HG02981 (cell line): ENCODE measurements at regions not wholly inside any gene's neighbourhood (a gene's known extent, or its start where the extent isn't known, plus 50 kb on each side); places are given as distances from the start of the nearest gene placed in this dataset.

Source experiments
- ATAC-seq: cut with Tn5 transposase; IDR thresholded peaks from one replicate; pipeline ENCODE4 v1.9.1; 2021; ENCODE audit warnings: mild to moderate bottlenecking, moderate library complexity; ENCODE audit not compliant: unreplicated experiment

DNA sequence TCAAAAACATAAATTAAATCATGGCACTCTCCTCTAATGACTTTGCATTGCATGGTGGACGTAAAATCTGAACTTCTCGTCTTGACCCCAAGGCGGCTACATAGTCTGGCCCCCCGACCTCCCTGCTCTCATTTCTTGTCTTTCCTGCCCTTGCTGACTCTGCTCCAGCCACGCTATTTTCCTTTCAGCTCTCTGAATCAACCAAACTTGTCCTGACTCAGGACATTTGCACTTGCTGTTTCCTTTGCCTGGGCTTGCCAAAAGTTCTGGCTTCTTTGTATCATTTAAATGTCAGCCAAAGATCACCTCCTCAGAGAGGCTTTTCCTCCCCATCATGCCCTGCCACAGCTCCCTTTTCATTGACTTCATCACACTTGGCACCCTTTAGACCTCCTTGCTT, 107.7 kb upstream of the NFE2L3 start:
- ATAC-seq = no peak

DNA sequence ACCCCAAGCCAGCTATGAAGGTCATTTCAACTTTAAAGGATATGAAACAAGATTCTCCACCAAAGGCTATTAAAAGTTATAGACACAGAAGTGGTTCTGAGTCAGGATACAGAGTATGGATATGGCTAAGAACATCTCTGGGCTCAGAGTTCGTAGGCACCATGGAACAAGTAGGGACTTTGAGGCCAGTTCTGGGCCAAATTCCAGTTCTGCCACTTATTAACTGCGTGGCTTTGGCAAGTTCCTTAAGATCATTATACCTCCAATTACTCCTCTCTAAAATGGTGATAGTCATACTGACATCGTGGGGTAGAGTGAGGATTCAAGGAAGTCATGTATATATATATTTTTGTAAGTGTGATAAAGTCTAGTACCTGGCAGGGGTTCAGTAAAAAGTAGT, 105.8 kb upstream of the NFE2L3 start:
- ATAC-seq = no peak

DNA sequence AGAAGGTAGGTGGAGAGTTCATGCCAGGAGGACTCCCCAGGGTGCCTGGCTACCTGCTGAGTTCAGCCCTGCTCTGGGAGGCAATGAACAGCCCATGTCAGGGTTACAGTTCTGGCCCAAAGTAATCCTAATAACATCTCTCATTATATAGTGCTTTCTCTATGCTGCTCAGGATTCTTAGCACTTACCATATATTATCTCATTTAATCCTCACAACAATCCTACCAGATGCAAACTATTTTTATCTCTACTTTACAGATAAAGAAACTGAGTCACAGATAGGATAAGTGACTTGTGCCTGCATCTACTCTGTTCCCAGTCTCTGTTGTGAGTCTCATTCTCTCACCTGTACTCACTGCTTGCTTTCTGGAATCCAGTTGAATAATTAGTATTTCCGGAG, 105.1 kb upstream of the NFE2L3 start:
- no peak for ATAC-seq

DNA sequence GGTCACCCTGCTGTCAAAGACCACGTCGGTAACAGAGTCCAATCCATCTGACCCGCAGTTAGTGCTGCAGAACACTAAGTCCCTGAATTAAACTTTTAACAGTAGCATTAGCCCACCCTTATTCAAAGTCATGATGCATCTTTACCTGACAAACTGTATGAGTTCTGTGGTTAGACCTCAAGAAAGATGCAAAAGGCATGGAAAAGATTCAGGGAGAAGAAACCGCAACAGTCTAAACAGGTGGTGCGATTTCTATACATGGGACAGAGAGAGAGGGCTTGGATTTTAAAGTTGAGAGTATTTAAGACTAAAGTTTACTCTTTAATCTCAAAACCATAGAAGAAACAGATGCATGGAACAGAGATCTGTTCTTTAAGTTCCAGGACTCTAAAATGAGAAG, 103.3 kb upstream of the NFE2L3 start:
- no peak for ATAC-seq

DNA sequence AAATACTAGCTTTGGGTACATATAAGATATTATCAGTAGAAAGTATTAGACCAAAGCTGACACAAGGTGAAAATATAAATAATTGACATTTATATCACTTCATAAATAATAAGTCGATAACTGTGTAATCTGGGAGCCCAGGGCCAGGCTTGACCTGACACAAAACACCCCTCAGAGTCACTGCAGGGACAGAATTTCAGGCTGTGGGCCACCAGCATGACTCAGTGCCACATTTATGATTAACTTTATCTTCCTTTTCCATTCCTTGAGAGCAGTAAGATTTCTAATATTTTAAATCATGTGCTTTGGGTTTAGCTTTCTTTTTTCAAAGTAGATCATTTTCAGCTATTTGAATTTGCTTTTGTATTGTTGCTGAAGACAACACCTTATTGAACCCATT, 102.9 kb upstream of the NFE2L3 start:
- ATAC-seq = no peak

DNA sequence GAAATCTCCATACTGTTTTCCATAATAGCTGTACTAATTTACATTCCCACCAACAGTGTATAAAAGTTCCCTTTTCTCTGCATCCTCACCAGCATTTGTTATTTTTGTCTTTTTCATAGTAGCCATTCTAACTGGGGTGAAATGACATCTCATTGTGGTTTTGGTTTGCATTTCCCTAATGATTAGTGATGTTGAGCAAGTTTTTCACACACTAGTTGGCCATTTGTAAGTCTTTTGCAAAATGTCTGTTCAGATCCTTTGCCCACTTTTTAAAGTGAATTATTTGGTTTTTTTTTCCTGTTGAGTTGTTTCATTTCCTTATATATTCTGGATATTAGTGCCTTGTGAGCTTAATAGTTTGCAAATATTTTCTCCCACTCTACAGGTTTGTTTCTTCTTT, 101.0 kb upstream of the NFE2L3 start:
- ATAC-seq = no peak

DNA sequence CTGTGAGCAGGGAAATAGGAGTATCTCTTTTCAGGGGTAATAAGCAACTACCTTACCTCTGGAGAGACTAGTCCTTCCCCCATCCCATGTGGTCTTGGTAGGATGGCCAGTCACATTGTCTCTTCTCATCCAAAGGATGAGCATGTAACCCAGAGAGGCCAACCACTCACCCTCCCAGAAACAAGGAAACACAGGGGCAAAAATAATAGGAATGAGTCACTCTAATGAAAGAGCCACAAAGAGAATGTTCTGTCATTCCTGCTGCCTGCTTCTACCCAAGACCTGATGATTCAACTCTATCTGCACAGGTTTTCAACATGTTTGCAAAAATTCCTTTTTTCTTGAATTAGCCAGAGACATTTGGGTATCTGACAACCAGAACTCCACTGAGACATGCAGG, 99.3 kb upstream of the NFE2L3 start:
- ATAC-seq = no peak

DNA sequence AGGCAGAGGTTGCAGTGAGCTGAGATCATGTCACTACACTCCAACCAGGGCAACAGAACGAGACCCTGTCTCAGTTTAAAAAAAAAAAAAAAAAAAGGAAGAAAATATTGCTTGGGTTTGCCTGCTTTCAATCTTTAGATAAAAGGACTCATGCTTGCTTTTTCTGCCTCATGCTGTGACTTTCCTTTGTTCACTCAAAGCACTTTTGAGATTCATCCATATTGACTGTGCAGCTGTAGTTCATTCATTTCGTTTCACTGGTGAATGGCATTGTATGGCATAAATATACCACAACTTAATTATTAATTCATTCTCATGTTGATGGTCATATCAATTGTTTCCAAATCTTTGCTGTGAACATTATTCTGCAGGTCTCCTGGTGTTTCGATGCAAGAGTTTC, 97.6 kb upstream of the NFE2L3 start:
- no peak for ATAC-seq

DNA sequence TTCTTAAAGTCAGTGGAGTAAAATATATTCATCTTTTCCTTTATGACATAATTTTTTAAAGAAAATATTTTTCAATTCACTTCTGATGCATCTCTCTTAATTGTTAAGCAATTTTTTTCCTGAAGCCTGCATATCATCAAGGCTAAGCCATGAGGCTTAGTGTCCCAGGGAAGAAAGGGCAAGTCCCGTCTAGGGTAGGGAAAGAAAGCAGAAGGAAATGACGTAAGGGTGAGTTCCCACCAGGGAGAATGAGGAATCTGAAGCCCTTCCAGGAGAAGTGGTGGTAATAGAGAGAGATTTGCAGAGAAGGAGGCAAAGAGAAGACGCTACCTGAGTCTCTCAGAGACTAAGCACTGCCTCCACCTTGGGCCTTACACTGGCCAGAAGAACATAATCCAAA, 96.8 kb upstream of the NFE2L3 start:
- no peak for ATAC-seq

DNA sequence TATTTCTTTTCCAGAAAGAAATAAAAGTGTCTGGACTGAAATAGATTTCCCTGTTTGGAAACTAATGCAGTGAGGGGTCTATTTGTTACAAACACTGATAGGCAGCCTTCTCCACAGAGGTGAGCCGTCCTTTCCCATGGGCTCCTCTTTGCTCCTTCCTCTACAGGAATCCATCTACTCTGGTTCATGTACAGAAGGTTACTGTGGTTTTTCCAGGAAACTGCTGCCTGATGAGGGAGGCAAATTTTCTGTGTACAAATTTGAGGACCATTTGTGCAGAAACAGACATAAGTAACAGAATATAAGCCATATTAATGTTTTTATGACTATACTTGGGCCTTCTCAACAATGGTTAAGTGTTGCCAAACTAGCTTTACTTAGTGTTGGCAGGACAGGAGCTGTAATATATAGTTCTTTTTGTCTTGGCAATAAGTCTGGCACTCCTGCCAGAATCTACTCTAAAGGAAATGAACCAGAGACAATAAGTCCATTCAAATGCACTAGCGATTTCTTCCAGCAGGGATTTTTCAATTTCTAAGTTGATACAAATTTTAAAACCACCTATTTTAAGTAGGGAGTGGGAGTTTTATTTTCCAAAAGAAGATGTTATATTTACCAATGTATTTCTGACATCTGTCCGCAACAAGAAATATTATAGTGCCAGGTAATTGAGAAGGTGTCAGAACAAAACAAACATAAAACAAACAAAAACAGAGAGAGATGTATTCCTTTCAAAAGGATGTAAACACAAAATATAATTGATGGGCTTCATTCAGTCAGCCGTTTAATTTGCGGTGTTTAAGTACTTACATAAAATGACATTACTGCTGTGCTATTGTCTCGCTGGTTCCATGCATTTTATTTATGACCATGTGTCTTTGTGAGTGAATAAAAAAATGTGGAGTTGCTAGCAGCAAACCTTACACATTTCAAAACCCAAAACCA, 91.0 kb upstream of the NFE2L3 start:
- ATAC-seq = no peak

DNA sequence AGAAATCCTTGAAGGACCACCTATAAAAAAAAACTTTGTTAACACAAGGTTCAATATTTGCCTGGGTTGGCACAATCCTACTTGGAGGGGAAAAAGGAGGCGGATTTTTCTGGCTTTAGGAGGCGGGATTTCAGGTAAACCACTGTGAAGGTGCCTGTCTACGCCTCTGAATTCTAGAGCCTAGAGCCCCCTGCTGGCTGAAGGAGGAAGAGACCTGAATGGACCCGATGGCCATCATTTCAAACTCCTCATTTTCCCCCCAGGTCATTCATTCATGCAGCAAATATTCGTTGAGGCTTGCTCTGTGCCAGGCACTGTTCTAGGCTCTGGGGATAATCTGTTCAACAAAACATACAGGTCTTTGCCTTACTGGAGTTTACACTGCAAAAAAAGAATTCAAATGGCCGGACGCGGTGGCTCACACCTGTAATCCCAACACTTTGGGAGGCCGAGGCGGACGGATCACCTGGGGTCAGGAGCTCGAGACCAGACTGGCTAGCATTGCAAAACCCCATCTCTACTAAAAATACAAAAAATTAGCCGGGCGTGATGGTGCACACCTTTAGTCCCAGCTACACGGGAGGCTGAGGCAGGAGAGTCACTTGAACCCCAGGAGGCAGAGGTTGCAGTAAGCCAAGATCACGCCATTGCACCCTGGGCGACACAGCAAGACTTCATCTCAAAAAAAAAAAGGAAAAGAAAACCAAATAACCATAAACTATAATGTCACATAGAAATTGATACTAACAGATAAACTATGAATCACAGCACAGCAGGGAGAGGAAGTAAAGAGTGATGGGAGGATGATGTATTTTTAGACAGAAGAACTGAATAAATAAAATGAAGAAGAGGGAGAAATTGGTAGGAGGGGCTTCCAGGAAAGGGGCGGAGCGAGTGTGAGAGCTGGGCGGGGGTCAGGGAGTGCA, 90.1 kb upstream of the NFE2L3 start:
- ATAC-seq = peak; percentile 67

DNA sequence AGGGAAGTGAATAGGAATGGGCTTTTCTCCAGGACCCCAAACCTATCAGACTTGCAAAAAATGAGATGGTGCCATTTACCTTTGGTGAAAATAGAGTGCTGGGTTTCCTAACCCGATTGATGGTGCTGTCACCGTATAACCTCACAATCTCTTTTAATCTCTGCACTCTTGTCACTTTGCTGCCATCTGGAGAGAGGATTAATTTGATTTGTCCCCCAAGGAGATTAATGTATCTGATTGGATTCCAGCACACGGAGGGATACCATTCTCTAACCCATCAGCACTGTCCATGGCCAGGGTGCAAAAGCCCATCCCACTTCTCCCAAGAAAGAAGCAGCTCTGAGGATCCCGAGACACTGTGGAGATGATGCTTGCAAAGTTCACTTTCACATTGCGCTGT, 86.3 kb upstream of the NFE2L3 start:
- no peak for ATAC-seq

DNA sequence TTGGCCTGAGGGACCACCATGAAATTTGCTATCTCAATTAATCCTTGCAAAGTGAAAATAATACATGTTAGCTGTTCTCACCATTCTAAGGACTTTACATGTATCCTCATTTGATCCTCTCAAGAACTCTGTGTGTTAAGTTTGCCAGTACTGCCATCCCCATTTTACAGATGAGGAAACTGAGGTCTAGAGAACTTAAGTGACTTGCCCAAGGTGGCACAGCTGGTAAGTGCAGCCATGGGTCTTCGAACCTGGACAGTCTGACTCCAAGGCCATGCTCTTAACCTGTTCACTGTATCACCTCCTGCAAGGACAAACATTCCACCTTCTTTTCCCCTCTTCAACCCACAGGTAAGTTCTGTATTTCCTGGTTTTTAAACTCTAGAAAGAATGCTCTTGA, 85.3 kb upstream of the NFE2L3 start:
- ATAC-seq = no peak

DNA sequence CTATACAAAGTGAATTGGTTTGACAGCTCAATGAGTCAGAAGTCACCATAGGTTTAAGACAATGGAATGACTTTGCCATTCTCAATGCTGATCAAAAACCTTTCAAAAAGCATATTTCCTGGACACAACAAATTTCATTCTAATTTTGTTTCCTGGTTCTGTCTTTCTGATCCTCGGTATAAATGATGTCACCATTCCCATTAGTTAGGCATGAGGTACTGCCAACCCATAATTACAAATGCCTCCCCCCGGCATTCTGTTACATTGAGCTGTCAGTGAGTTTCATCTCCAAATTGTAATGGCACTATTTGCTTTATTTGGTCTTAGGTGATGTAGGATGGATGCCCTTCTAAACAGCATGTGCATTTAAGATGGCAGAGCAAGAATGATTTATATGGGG, 81.7 kb upstream of the NFE2L3 start:
- ATAC-seq = no peak

DNA sequence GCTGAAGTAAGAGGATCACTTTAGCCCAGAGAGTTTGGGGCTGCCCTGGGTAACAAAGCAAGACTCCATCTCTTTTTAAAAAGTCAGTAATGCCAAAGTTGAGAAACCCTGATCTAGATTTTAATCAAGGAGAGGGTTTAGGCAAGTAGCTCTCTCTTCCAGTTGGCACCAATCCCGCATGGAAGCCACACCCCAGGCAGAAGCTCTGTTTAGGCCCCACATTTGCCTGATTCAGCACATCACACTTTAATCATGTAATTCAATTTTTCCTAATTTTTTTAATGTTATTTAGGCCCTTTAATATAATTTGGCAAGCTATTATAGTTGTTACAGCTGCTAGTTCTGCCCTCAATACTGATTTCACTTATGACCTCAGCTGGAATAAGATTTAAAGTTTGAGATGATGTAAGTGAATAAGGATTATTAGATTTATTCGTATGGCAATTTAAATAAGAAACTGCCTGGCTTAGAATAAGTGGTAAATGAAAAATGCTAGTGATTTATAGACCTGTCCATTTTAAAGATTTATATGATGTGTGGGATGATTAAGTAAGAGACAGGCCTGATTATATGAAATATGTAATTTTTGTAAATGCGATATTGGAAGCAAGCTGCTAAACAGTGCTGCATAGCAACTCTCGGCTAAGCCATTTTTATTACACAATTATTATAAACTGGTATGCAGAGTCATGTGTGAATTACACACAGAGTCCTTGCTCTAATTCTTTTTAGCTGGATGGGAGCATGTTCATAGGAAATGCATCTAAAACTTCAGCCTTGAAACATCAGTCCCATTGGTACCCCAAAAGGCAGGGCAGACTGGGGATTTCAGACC, 80.2 kb upstream of the NFE2L3 start:
- no peak for ATAC-seq

DNA sequence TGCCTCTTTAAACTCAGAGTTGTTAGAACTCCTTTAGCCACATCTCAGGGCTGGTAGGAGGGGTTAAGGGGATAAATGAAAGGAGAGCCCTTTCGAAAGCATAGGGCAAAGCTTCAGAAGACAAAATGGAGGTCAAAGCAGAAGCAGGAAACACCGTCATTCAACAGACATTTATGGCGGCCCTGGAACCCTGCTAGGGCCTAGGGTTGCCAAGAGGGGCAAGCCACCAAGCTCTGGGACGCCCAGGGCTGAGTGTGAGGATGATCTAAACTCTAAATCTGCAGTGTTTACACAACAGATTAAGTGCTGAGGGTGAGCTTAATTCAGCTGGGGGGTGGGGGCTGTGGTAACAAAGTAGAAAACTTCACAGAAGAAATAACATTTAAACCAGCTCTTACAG, 79.0 kb upstream of the NFE2L3 start:
- no peak for ATAC-seq

DNA sequence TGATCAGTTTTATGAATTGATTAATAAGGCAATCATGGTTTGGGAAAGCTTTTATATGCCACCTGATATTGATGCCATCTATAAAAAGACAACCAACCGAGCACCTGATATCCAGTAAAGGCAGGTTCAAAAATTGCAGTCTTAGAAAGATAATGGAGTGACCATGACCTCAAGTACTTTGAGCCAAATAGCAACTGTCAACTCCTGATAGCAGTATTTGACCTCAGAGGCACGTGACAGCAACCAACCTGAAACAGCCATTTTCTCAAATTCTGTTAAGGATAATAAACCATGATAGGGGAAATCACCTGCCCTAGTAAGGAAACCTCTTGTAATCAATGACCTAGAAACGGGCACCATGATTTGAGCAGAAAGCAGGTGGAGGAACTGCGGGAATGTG, 77.1 kb upstream of the NFE2L3 start:
- no peak for ATAC-seq

DNA sequence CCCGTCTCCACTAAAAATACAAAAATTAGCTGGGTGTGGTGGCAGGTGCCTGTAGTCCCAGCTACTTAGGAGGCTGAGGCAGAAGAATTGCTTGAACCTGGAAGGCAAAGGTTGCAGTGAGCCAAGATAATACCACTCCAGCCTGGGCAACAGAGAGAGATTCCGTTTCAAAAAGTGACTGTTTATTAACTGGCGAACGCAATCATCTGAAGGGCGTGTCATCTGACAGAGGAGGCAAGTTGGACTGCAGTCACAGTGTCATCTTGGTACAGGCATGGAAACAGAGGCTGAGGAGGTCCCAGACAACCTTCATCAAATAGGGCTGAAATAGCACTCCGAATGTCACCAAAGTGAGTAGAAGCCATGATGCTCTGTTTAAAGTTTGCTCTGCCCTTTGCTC, 75.3 kb upstream of the NFE2L3 start:
- no peak for ATAC-seq

DNA sequence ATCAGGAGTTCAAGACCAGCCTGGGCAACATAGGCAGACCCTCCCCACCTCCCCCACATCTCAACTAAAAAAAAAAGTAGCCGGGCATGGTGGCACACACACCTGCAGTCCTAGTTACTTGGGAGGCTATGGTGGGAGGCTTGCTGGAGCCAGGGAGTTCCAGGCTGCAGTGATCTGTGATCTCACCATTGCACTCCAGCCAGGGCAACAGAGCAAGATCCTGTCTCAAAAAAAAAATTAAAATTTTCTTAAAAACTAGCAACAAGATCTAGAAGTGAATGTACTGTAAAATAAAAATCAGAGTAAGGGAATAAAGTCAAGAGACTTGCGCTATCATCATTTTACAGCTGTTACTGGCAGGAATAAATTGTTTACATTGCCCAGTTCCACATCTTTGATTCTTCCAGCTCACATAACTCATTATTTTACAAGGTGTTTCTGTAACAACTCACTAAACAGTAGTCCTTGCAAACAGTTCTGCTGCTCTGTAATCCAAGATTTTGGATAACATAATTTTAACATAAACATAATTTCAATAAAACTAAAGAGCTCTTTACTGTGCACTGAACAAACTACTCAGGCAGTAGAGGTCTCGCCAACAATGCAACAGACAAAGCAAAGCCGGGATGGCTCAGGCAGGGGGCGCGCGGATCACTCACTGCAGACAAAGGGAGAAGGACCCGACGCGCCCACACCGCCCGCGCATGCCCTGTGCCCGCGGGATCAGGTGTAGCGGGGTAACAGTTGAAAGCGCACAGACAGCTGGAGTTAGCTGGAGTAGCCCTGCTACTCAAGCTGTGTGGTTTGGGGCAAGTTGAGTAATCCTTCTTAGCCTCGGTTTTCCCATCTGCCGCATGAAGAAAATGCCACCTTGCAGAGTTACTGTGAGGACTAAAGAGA, 73.3 kb upstream of the NFE2L3 start:
- ATAC-seq = peak; percentile 91

DNA sequence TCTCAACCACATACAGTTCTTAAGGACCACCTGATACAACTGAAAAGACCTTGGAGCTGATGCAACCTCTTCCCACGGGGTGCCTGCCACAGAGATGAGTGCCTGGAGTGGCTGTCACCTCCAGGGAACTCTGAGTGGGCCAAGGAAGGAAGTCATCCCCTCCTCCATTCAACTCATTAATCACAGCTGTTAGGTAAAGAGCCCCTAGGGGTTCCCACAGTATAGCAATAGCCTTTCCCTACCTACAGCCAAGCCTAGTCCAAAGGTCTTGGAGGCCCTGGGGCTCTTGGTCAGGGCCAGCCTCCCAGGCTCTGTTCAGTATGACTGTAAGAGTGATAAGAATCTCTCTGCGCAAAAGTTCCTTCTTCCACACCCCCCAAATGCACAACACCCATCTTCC, 70.4 kb upstream of the NFE2L3 start:
- ATAC-seq = no peak
